Tibial artery (tissue), 4 donors: ENCODE measurements at regions not wholly inside any gene's neighbourhood (a gene's known extent, or its start where the extent isn't known, plus 50 kb on each side); places are given as distances from the start of the nearest gene placed in this dataset.

Source experiments
- DNase-seq, 2 donors: peaks; one replicate each; pipeline ENCODE4 v3.0.0-alpha.2; 2019
- H3K27ac ChIP-seq, 2 donors: fragments of 200-600 bp; sonication (generic) in 1 of 2; 1 replicate in 1 of 2; 2 replicates in 1 of 2; pipeline ENCODE4 v1.5.1; 2018 to 2019; ENCODE audit warnings: mild to moderate bottlenecking in 1 of 2
- H3K27me3 ChIP-seq, 2 donors: fragments of 200-600 bp; sonication (generic) in 1 of 2; one replicate each; pipeline versions ENCODE4 v1.5.1 to v1.6.0; 2016 to 2019
- H3K36me3 ChIP-seq, 3 donors: fragments of 200-600 bp; sonication (generic) in 2 of 3; one replicate each; pipeline ENCODE4 v1.5.1; 2016 to 2019; ENCODE audit warnings: mild to moderate bottlenecking in 2 of 3
- H3K4me1 ChIP-seq, 4 donors: fragments of 200-600 bp; sonication (generic) in 2 of 4; 1 replicate in 3 of 4; 2 replicates in 1 of 4; pipeline ENCODE4 v1.5.1; 2016 to 2019
- H3K4me3 ChIP-seq, 2 donors: fragments of 200-600 bp; sonication (generic) in 1 of 2; 1 replicate in 1 of 2; 2 replicates in 1 of 2; pipeline ENCODE4 v1.5.1; 2018 to 2019; ENCODE audit warnings: mild to moderate bottlenecking in 2 of 2
- H3K9me3 ChIP-seq, 3 donors: fragments of 200-600 bp; sonication (generic) in 1 of 3; one replicate each; pipeline ENCODE4 v1.5.1; 2016 to 2019
- CTCF ChIP-seq, 2 experiments: fragments of 200-600 bp in 1 of 2; fragments of 450-650 bp in 1 of 2; IDR thresholded peaks; one replicate each; pipeline ENCODE4 v1.5.1; 2017 to 2019; ENCODE audit warnings: antibody characterized with exemption in 2 of 2, mild to moderate bottlenecking in 1 of 2, moderate library complexity in 1 of 2
- intact Hi-C: fragments of 100-400 bp; cut with DNase I; formaldehyde crosslinking; loops from one replicate; pipeline ENCODE4 v1.15.0; 2023; ENCODE audit warnings: low total_unique reads

- Histone ChIP-seq H3K36me3 (no peaks in the 10 kb centered on the region), H3K9me3 (no peaks in the 10 kb centered on the region), H3K4me3 (no peak overlapping the region), H3K27me3 (no peaks in the 10 kb centered on the region), H3K27ac (no peak overlapping the region), H3K4me1 (no peaks in the 10 kb centered on the region)
- intact Hi-C loops: no loop called here
- no peak for DNase-seq
- no peak for TF ChIP-seq CTCF (IDR thresholded peaks at IDR 0.05)
Observed at GRCh38 chr2:6475155-6475940, 390.4 kb downstream of the CMPK2 start.

GRCh38 chr2:6480514-6480913 is 385.2 kb downstream of the CMPK2 start:
- TF ChIP-seq CTCF (IDR thresholded peaks at IDR 0.05): no peak
- Histone ChIP-seq H3K9me3 (no peaks in the 10 kb centered on the region), H3K27me3 (no peaks in the 10 kb centered on the region), H3K36me3 (no peaks in the 10 kb centered on the region), H3K4me3 (no peak overlapping the region), H3K4me1 (no peaks in the 10 kb centered on the region), H3K27ac (no peak overlapping the region)
- intact Hi-C loops: no loop called here
- DNase-seq: no peak

- no peak for TF ChIP-seq CTCF (IDR thresholded peaks at IDR 0.05)
Observed at GRCh38 chr2:6482256-6482655, 383.5 kb downstream of the CMPK2 start.

GRCh38 chr2:6487765-6488164 is 377.9 kb downstream of the CMPK2 start:
- intact Hi-C loops: no loop called here
- no peak overlapping the region for H3K27ac ChIP-seq
- no peaks in the 10 kb centered on the region for H3K36me3 ChIP-seq
- DNase-seq: no peak
- no peak for TF ChIP-seq CTCF (IDR thresholded peaks at IDR 0.05)
- H3K9me3 ChIP-seq: no peaks in the 10 kb centered on the region
- no peaks in the 10 kb centered on the region for H3K27me3 ChIP-seq
- H3K4me1 ChIP-seq: no peaks in the 10 kb centered on the region
- no peak overlapping the region for H3K4me3 ChIP-seq

More at GRCh38 chr2:6482256-6482655, 383.5 kb downstream of the CMPK2 start:
- intact Hi-C loops: no loop called here
- H3K27ac ChIP-seq: no peak overlapping the region
- no peaks in the 10 kb centered on the region for H3K9me3 ChIP-seq
- no peaks in the 10 kb centered on the region for H3K36me3 ChIP-seq
- DNase-seq: no peak
- no peak overlapping the region for H3K4me3 ChIP-seq
- H3K4me1 ChIP-seq: no peaks in the 10 kb centered on the region
- H3K27me3 ChIP-seq: no peaks in the 10 kb centered on the region

GRCh38 chr2:6492573-6492972 is 373.1 kb downstream of the CMPK2 start:
- Histone ChIP-seq H3K9me3 (no peaks in the 10 kb centered on the region), H3K27me3 (no peaks in the 10 kb centered on the region), H3K4me1 (no peaks in the 10 kb centered on the region), H3K4me3 (no peak overlapping the region), H3K27ac (no peak overlapping the region), H3K36me3 (no peaks in the 10 kb centered on the region)
- no peak for DNase-seq
- no peak for TF ChIP-seq CTCF (IDR thresholded peaks at IDR 0.05)
- intact Hi-C loops: no loop called here
